SU-DHL-6 (cell line): ENCODE measurements at regions not wholly inside any gene's neighbourhood (a gene's known extent, or its start where the extent isn't known, plus 50 kb on each side); places are given as distances from the start of the nearest gene placed in this dataset.
"Not testable (repeated sequence)": the region's sequence is repeated elsewhere in the genome, so short reads cannot be mapped to it uniquely, and the experiment has no call there.

ENCODE experiments used
- H2AFZ ChIP-seq: fragments of 200-600 bp; sonication (generic); 2 replicates; pipeline ENCODE4 v1.6.1; 2014; ENCODE audit warnings: low read depth, mild to moderate bottlenecking, moderate library complexity, mixed read lengths, antibody characterized with exemption, low read length; ENCODE audit not compliant: severe bottlenecking
- H3F3A ChIP-seq: fragments of 200-600 bp; shearing (Covaris generic); 2 replicates; pipeline ENCODE4 v1.6.0; 2016; ENCODE audit warnings: antibody characterized with exemption, mild to moderate bottlenecking; ENCODE audit not compliant: insufficient read depth
- H3K27ac ChIP-seq: fragments of 200-600 bp; sonication (generic); 2 replicates; pipeline ENCODE4 v1.5.1; 2016; ENCODE audit warnings: low read depth, mild to moderate bottlenecking, low read length, moderate library complexity, mixed read lengths
- H3K27me3 ChIP-seq: fragments of 200-600 bp; sonication (generic), shearing (Covaris generic); 2 replicates; pipeline ENCODE4 v1.6.0; 2014; ENCODE audit warnings: mild to moderate bottlenecking, low read length
- H3K36me3 ChIP-seq: fragments of 200-600 bp; sonication (generic); 2 replicates; pipeline ENCODE4 v1.6.1; 2014; ENCODE audit warnings: mild to moderate bottlenecking, low read length, mixed read lengths
- H3K4me2 ChIP-seq: fragments of 300-600, 200-600 bp; shearing (Covaris generic), sonication (generic); 2 replicates; pipeline ENCODE4 v1.6.0; 2014; ENCODE audit warnings: low read length, low read depth, mild to moderate bottlenecking; ENCODE audit not compliant: poor library complexity, severe bottlenecking
- H3K4me3 ChIP-seq: fragments of 200-600 bp; sonication (generic); 2 replicates; pipeline ENCODE4 v1.5.1; 2014; ENCODE audit warnings: antibody characterized with exemption, low read length, mild to moderate bottlenecking, mixed read lengths; ENCODE audit not compliant: insufficient read depth, poor library complexity, severe bottlenecking
- H3K79me2 ChIP-seq: fragments of 200-600 bp; sonication (generic); 2 replicates; pipeline ENCODE4 v1.6.1; 2014; ENCODE audit warnings: mild to moderate bottlenecking, low read length, moderate library complexity; ENCODE audit not compliant: insufficient read depth
- H3K9ac ChIP-seq: fragments of 200-600 bp; sonication (generic); 2 replicates; pipeline ENCODE4 v1.7.0; 2014; ENCODE audit warnings: mild to moderate bottlenecking, low read length
- H3K9me2 ChIP-seq: fragments of 200-600 bp; sonication (generic); replicated peaks from 2 replicates; pipeline ENCODE4 v1.6.1; 2014; ENCODE audit warnings: low read length; ENCODE audit not compliant: insufficient read depth
- H3K9me3 ChIP-seq: fragments of 200-600 bp; sonication (generic); 2 replicates; pipeline ENCODE4 v1.6.1; 2014; ENCODE audit warnings: low read length, mixed read lengths; ENCODE audit not compliant: insufficient read depth
- H4K20me1 ChIP-seq: fragments of 200-600 bp; sonication (generic); 2 replicates; pipeline ENCODE4 v1.6.1; 2014; ENCODE audit warnings: low read depth, mild to moderate bottlenecking, antibody characterized with exemption, low read length, moderate library complexity, mixed read lengths
- CTCF ChIP-seq: fragments of 200-600 bp; sonication (generic); IDR thresholded peaks from one replicate; pipeline ENCODE4 v1.5.1; 2017; ENCODE audit warnings: antibody characterized with exemption, mild to moderate bottlenecking, low read length, moderate library complexity; ENCODE audit not compliant: insufficient read depth, poor library complexity, severe bottlenecking
- EZH2phosphoT487 ChIP-seq: fragments of 200-600 bp; sonication (generic), shearing (Covaris generic); conservative IDR thresholded peaks from 2 replicates; pipeline ENCODE4 v1.6.1; 2018; ENCODE audit warnings: mild to moderate bottlenecking, antibody characterized with exemption, low read length, moderate library complexity, mixed read lengths

- no peaks in the 10 kb centered on the region for H3K79me2 ChIP-seq
- H3K9me3 ChIP-seq, result no peaks in the 10 kb centered on the region
- no peaks in the 10 kb centered on the region for H4K20me1 ChIP-seq
- peaks cover 3% of the 10 kb centered on the region; the same call in 1 of the 2 replicates for H3F3A ChIP-seq
- no peaks in the 10 kb centered on the region for H3K36me3 ChIP-seq
- no peaks in the 10 kb centered on the region for H3K9me2 ChIP-seq
- H3K4me3 ChIP-seq, result no peak overlapping the region
- no peaks in the 10 kb centered on the region for H3K27me3 ChIP-seq
- H3K4me2 ChIP-seq, result no peak overlapping the region
- TF ChIP-seq EZH2phosphoT487 (no peak), CTCF (no peak)
- H3K9ac ChIP-seq, result no peak overlapping the region
- H3K27ac ChIP-seq, result no peak overlapping the region
- H2AFZ ChIP-seq, result no peak overlapping the region
Measured at GRCh38 chr3:177263615-177264368, 66.5 kb upstream of the TBL1XR1 start.

GRCh38 chr3:177271811-177272501 lies 74.7 kb upstream of the TBL1XR1 start:
- H3K4me3 ChIP-seq, H3K36me3 ChIP-seq: not testable (repeated sequence)

GRCh38 chr3:177278016-177278415 lies 80.7 kb upstream of the TBL1XR1 start:
- peaks cover 38% of the 10 kb centered on the region for H3F3A ChIP-seq
- H2AFZ ChIP-seq, result peak overlapping the region; percentile 11
- H3K27ac ChIP-seq, result peak overlapping the region; percentile 37
- no peaks in the 10 kb centered on the region for H3K36me3 ChIP-seq
- H3K9me3 ChIP-seq, result peaks cover 6% of the 10 kb centered on the region; the same call in 1 of the 2 replicates
- H3K9ac ChIP-seq, result peak overlapping the region; percentile 7; the same call in 1 of the 2 replicates
- H3K27me3 ChIP-seq, result no peaks in the 10 kb centered on the region
- no peaks in the 10 kb centered on the region for H4K20me1 ChIP-seq
- H3K4me2 ChIP-seq, result peak overlapping the region; percentile 69
- H3K4me3 ChIP-seq, result no peak overlapping the region
- H3K9me2 ChIP-seq, result no peaks in the 10 kb centered on the region
- H3K79me2 ChIP-seq, result no peaks in the 10 kb centered on the region
- TF ChIP-seq CTCF, result no peak
- no peak for TF ChIP-seq EZH2phosphoT487

More at GRCh38 chr3:177271811-177272501, 74.7 kb upstream of the TBL1XR1 start:
- not testable (repeated sequence) for H3K79me2 ChIP-seq, H3K4me2 ChIP-seq, H3K27ac ChIP-seq, H2AFZ ChIP-seq, H4K20me1 ChIP-seq, H3K9ac ChIP-seq, H3K9me3 ChIP-seq, H3K9me2 ChIP-seq, H3K27me3 ChIP-seq
- peaks cover 14% of the 10 kb centered on the region for H3F3A ChIP-seq
